ENCODE measurements at regions not wholly inside any gene's neighbourhood (a gene's known extent, or its start where the extent isn't known, plus 50 kb on each side); places are given as distances from the start of the nearest gene placed in this dataset.
"Not testable (repeated sequence)": the region's sequence is repeated elsewhere in the genome, so short reads cannot be mapped to it uniquely, and the experiment has no call there.

DNA sequence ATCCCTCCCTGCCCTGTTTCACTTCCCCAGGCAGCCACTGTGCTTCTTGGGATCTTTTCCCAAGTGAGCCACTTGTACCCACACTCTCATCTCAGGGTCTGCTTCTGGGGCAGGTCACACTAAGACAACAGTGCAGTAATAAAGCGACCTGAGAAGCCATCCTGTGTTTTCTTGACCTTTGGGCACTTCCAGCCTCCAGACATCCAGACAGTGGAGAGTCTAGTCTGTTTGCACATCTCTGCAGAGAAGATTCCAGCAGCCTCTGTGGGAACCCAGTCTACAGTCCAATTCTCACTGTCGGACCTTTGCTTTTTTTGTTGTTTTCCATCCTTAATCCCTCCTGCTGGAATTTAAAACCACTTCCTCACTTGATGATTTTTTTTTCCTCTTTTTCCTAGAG lies 50.3 kb upstream of the ATP6AP2 start:
- Histone ChIP-seq H3K36me3 (ENCODE audit: control insufficient read depth in 2 of 2, insufficient read depth in 2 of 2, low read length in 1 of 2) (no peaks in the 10 kb centered on the region), H3K27me3 (ENCODE audit: control insufficient read depth in 1 of 2, insufficient read depth in 2 of 2, low read length in 2 of 2) (no peaks in the 10 kb centered on the region), H3K27ac (ENCODE audit: low read depth in 2 of 2, low read length in 1 of 2) (no peak overlapping the region)

DNA sequence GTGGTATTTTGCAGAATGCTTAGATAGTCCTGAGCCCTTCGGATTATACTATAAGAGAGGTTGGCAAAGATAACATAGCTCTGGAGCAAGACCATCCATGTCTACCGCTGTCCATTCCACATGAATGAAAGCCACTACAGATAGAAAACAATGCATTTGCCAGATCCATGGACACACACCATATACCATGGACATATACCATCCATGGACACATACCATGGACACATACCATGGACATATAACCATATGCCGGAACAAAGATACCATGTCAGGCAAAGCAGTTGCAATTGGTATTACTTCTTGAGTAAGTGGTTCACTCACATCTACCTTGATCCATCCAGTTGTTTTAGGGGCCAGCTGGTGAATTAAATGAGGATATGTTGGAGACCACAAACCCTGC lies 53.2 kb upstream of the ATP6AP2 start:
- Histone ChIP-seq H3K9me3 (ENCODE audit: control insufficient read depth in 2 of 2, insufficient read depth in 1 of 2, low read depth in 1 of 2, low read length in 1 of 2) (no peaks in the 10 kb centered on the region), H3K27me3 (ENCODE audit: control insufficient read depth in 1 of 2, insufficient read depth in 2 of 2, low read length in 2 of 2) (no peaks in the 10 kb centered on the region), H3K27ac (ENCODE audit: low read depth in 2 of 2, low read length in 1 of 2) (no peak overlapping the region), H3K4me1 (ENCODE audit: control insufficient read depth in 2 of 2, insufficient read depth in 2 of 2, low read length in 1 of 2) (no peaks in the 10 kb centered on the region), H3K4me3 (ENCODE audit: low read depth in 1 of 2, low read length in 2 of 2) (no peak overlapping the region), H3K36me3 (ENCODE audit: control insufficient read depth in 2 of 2, insufficient read depth in 2 of 2, low read length in 1 of 2) (no peaks in the 10 kb centered on the region)
- 92 to 95% methylated on average over 3 of the region's 3 CpGs for WGBS, 2 donors

More for the DNA sequence above, 50.3 kb upstream of the ATP6AP2 start:
- H3K9me3 ChIP-seq (ENCODE audit: control insufficient read depth in 2 of 2, insufficient read depth in 1 of 2, low read depth in 1 of 2, low read length in 1 of 2), result no peaks in the 10 kb centered on the region
- WGBS, 2 donors, result 68% methylated on average over 2 of the region's 2 CpGs
- no peak overlapping the region for H3K4me3 ChIP-seq (ENCODE audit: low read depth in 1 of 2, low read length in 2 of 2)
- no peaks in the 10 kb centered on the region for H3K4me1 ChIP-seq (ENCODE audit: control insufficient read depth in 2 of 2, insufficient read depth in 2 of 2, low read length in 1 of 2)

DNA sequence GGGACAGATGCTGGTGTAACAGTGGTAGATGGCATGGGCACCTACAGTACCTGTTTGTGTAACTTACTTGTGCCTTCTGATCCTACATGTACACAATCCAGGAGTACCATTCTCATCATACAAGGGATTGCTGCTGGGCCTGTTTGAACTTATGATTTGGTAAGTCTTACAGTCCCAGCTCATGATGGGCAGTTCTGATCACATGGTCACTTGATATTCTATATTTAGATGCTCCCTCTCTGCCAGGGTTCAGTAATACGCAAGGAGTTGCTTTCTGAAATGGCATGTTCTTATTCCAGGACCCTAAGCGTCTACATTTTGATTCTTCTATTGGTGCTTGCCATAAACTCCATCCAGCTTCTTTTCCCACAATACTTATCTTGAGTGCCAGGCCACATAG lies 54.4 kb upstream of the ATP6AP2 start:
- WGBS, 2 donors, result 78 to 90% methylated on average over 2 of the region's 2 CpGs
- no peak overlapping the region for H3K4me3 ChIP-seq (ENCODE audit: low read depth in 1 of 2, low read length in 2 of 2)
- no peaks in the 10 kb centered on the region for H3K4me1 ChIP-seq (ENCODE audit: control insufficient read depth in 2 of 2, insufficient read depth in 2 of 2, low read length in 1 of 2)
- H3K27ac ChIP-seq (ENCODE audit: low read depth in 2 of 2, low read length in 1 of 2), result no peak overlapping the region
- no peaks in the 10 kb centered on the region for H3K9me3 ChIP-seq (ENCODE audit: control insufficient read depth in 2 of 2, insufficient read depth in 1 of 2, low read depth in 1 of 2, low read length in 1 of 2)
- no peaks in the 10 kb centered on the region for H3K27me3 ChIP-seq (ENCODE audit: control insufficient read depth in 1 of 2, insufficient read depth in 2 of 2, low read length in 2 of 2)
- no peaks in the 10 kb centered on the region for H3K36me3 ChIP-seq (ENCODE audit: control insufficient read depth in 2 of 2, insufficient read depth in 2 of 2, low read length in 1 of 2)

DNA sequence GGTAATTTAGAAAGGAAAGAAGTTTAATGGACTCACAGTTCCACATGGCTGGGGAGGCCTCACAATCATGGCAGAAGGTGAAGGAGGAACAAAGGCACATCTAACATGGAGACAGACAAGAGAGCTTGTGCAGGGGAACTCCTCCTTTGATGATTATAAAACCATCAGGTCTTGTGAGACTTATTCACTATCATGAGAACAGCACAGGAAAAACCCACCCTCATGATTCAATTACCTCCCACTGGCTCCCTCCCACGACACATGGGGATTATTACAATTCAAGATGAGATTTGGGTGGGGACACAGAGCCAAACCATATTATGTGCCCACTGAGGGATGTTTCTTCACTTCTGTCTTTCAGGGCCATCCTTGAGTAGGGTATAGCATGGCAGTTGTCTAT lies 54.9 kb upstream of the ATP6AP2 start:
- H3K36me3 ChIP-seq (ENCODE audit: control insufficient read depth in 2 of 2, insufficient read depth in 2 of 2, low read length in 1 of 2); H3K9me3 ChIP-seq (ENCODE audit: control insufficient read depth in 2 of 2, insufficient read depth in 1 of 2, low read depth in 1 of 2, low read length in 1 of 2); H3K27me3 ChIP-seq (ENCODE audit: control insufficient read depth in 1 of 2, insufficient read depth in 2 of 2, low read length in 2 of 2); H3K27ac ChIP-seq (ENCODE audit: low read depth in 2 of 2, low read length in 1 of 2); H3K4me1 ChIP-seq (ENCODE audit: control insufficient read depth in 2 of 2, insufficient read depth in 2 of 2, low read length in 1 of 2); H3K4me3 ChIP-seq (ENCODE audit: low read depth in 1 of 2, low read length in 2 of 2): not testable (repeated sequence)
- 64 to 89% methylated on average over 1 of the region's 1 CpG for WGBS, 2 donors

DNA sequence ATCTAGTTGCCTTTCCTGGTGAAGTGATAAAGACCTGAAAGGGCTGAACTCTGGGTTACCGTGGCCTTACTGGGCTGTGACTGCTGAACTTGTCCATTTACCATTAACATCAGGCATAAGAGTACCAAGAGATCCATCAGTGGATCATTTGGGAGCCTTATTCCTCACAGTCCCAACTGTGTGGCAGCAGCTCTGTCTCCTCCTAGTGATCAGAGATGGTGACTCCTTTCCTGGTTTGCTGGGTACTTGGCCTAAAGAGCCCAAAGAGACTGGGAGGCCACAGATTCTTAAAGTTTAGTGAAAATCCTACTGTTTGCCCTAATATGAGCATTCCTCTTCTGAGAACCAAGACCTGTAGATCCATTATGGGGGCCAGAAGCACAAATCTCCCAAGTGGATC lies 56.3 kb upstream of the ATP6AP2 start:
- 72 to 88% methylated on average over 1 of the region's 1 CpG for WGBS, 2 donors
- Histone ChIP-seq H3K9me3 (ENCODE audit: control insufficient read depth in 2 of 2, insufficient read depth in 1 of 2, low read depth in 1 of 2, low read length in 1 of 2) (no peaks in the 10 kb centered on the region), H3K27me3 (ENCODE audit: control insufficient read depth in 1 of 2, insufficient read depth in 2 of 2, low read length in 2 of 2) (no peaks in the 10 kb centered on the region), H3K4me1 (ENCODE audit: control insufficient read depth in 2 of 2, insufficient read depth in 2 of 2, low read length in 1 of 2) (no peaks in the 10 kb centered on the region), H3K4me3 (ENCODE audit: low read depth in 1 of 2, low read length in 2 of 2) (no peak overlapping the region), H3K27ac (ENCODE audit: low read depth in 2 of 2, low read length in 1 of 2) (no peak overlapping the region), H3K36me3 (ENCODE audit: control insufficient read depth in 2 of 2, insufficient read depth in 2 of 2, low read length in 1 of 2) (no peaks in the 10 kb centered on the region)

DNA sequence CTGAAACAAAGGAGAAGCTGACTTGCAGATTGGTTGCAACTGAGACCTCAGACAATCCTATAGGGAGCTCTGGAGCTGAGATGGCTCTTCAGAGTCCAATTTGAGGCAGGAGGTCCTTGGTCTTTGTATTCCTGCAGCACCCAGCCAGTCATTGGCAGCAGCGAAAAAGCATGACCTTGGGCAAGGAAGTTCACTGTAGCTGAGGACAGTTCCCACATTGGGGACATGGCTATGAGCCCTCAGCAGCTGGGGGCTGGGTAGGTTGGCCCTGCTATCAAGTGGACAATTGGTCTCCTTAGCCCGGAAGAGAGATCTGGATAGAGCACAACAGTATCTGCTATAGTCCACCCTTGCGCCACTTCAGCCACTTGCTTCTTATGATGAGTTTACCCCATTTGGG lies 56.9 kb upstream of the ATP6AP2 start:
- H3K9me3 ChIP-seq (ENCODE audit: control insufficient read depth in 2 of 2, insufficient read depth in 1 of 2, low read depth in 1 of 2, low read length in 1 of 2), result no peaks in the 10 kb centered on the region
- WGBS, 2 donors, result 85 to 95% methylated on average over 3 of the region's 3 CpGs
- no peak overlapping the region for H3K4me3 ChIP-seq (ENCODE audit: low read depth in 1 of 2, low read length in 2 of 2)
- no peaks in the 10 kb centered on the region for H3K36me3 ChIP-seq (ENCODE audit: control insufficient read depth in 2 of 2, insufficient read depth in 2 of 2, low read length in 1 of 2)
- H3K27ac ChIP-seq (ENCODE audit: low read depth in 2 of 2, low read length in 1 of 2), result no peak overlapping the region
- H3K27me3 ChIP-seq (ENCODE audit: control insufficient read depth in 1 of 2, insufficient read depth in 2 of 2, low read length in 2 of 2), result no peaks in the 10 kb centered on the region
- no peaks in the 10 kb centered on the region for H3K4me1 ChIP-seq (ENCODE audit: control insufficient read depth in 2 of 2, insufficient read depth in 2 of 2, low read length in 1 of 2)

DNA sequence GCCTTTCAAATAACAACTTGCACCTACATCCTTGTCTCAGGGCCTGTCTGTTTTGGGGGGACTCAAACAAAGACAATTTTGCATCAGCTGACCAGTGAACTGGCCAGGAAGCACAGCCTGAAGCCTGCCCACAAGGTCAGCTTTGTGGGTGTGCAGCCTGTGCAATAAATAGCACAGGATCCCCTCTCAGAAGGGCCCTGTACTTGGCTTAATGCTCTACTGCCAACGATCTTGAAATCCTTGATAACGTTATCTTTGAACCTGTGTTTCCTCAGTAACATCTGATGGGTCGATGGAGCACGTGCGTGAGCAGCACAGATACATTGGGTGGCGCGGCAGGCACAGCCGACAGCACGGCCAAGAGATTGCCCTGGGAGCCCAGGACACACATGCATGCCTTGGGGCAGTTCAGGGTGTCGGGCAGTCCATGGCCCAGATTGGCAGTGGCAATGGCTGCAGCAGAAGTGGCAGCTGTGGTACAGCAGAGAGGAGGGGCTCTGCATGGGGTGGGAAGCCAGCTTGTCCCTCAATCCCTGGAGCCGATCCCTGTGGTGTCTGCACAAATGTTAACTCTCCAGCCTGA lies 58.8 kb upstream of the ATP6AP2 start:
- 73 to 84% methylated on average over 11 of the region's 11 CpGs for WGBS, 2 donors
- no peak overlapping the region for H3K4me3 ChIP-seq (ENCODE audit: low read depth in 1 of 2, low read length in 2 of 2)
- H3K27ac ChIP-seq (ENCODE audit: low read depth in 2 of 2, low read length in 1 of 2), result no peak overlapping the region
- H3K4me1 ChIP-seq (ENCODE audit: control insufficient read depth in 2 of 2, insufficient read depth in 2 of 2, low read length in 1 of 2), result no peaks in the 10 kb centered on the region
- no peaks in the 10 kb centered on the region for H3K9me3 ChIP-seq (ENCODE audit: control insufficient read depth in 2 of 2, insufficient read depth in 1 of 2, low read depth in 1 of 2, low read length in 1 of 2)
- no peaks in the 10 kb centered on the region for H3K36me3 ChIP-seq (ENCODE audit: control insufficient read depth in 2 of 2, insufficient read depth in 2 of 2, low read length in 1 of 2)
- H3K27me3 ChIP-seq (ENCODE audit: control insufficient read depth in 1 of 2, insufficient read depth in 2 of 2, low read length in 2 of 2), result no peaks in the 10 kb centered on the region

DNA sequence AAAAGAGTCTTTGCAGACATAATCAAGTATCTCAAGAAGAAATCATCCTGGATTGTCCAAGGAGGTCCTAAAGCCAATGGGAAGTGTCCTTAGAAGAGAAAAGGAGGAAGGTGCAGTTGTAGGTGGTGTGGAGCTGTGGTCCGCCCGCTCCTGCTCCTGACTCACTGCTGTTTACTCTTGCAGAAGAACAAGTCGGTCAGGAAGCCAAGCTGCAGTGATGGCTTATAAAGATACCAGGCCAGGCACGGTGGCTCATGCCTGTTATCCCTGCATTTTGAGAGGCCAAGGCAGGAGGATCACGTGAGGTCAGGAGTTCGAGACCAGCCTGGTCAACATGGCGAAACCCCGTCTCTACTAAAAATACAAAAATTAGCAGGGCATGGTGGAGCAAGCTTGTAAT lies 66.4 kb upstream of the ATP6AP2 start:
- WGBS, 2 donors, result 70 to 83% methylated on average over 8 of the region's 8 CpGs

DNA sequence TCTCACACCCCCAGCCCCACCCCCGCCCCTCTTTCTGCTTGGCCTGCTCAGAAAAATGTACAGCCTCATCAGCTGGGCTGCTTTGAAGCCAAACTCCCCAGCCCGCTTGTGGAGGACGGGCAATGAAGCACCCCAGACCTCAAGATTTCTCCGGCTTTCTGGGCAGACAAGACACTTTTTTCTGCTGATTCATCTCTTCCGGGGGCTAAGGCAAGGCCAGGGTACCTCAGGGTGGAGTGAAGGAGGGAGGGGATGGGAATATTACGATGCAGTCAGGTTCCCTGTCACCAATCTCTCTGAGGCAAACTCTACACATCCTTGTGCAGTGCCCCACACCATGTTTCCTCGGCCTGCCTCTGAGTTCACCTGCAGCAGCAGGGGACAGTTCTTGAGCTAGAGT lies 66.9 kb upstream of the ATP6AP2 start:
- H3K36me3 ChIP-seq (ENCODE audit: control insufficient read depth in 2 of 2, insufficient read depth in 2 of 2, low read length in 1 of 2), result no peaks in the 10 kb centered on the region
- 72 to 78% methylated on average over 7 of the region's 7 CpGs for WGBS, 2 donors
- no peaks in the 10 kb centered on the region for H3K27me3 ChIP-seq (ENCODE audit: control insufficient read depth in 1 of 2, insufficient read depth in 2 of 2, low read length in 2 of 2)
- H3K9me3 ChIP-seq (ENCODE audit: control insufficient read depth in 2 of 2, insufficient read depth in 1 of 2, low read depth in 1 of 2, low read length in 1 of 2), result no peaks in the 10 kb centered on the region
- no peaks in the 10 kb centered on the region for H3K4me1 ChIP-seq (ENCODE audit: control insufficient read depth in 2 of 2, insufficient read depth in 2 of 2, low read length in 1 of 2)
- no peak overlapping the region for H3K27ac ChIP-seq (ENCODE audit: low read depth in 2 of 2, low read length in 1 of 2)
- no peak overlapping the region for H3K4me3 ChIP-seq (ENCODE audit: low read depth in 1 of 2, low read length in 2 of 2)

More for the DNA sequence above, 66.4 kb upstream of the ATP6AP2 start:
- H3K4me1 ChIP-seq (ENCODE audit: control insufficient read depth in 2 of 2, insufficient read depth in 2 of 2, low read length in 1 of 2), result no peaks in the 10 kb centered on the region
- no peak overlapping the region for H3K4me3 ChIP-seq (ENCODE audit: low read depth in 1 of 2, low read length in 2 of 2)
- H3K36me3 ChIP-seq (ENCODE audit: control insufficient read depth in 2 of 2, insufficient read depth in 2 of 2, low read length in 1 of 2), result no peaks in the 10 kb centered on the region
- no peaks in the 10 kb centered on the region for H3K9me3 ChIP-seq (ENCODE audit: control insufficient read depth in 2 of 2, insufficient read depth in 1 of 2, low read depth in 1 of 2, low read length in 1 of 2)
- H3K27ac ChIP-seq (ENCODE audit: low read depth in 2 of 2, low read length in 1 of 2), result no peak overlapping the region
- no peaks in the 10 kb centered on the region for H3K27me3 ChIP-seq (ENCODE audit: control insufficient read depth in 1 of 2, insufficient read depth in 2 of 2, low read length in 2 of 2)

DNA sequence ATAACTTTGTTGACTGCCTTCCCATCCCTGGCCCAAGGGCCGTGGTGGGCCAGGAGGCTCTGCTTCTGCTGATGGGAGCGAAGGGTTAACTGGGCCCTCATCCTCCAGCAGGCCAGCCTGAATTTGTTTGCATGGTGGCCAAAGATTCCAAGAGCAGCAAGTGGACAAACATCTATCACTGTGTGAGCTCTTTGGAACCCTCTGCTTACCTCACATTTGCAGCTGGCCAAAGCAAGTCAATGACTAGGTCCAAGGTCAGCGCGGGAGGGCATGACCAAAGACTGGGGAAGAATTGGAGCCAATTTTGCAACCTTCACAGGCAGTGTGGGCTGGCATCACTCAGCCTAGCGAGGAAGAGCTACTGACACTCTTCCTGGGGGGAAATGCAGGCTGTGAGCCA lies 67.8 kb upstream of the ATP6AP2 start:
- no peaks in the 10 kb centered on the region for H3K4me1 ChIP-seq (ENCODE audit: control insufficient read depth in 2 of 2, insufficient read depth in 2 of 2, low read length in 1 of 2)
- no peaks in the 10 kb centered on the region for H3K27me3 ChIP-seq (ENCODE audit: control insufficient read depth in 1 of 2, insufficient read depth in 2 of 2, low read length in 2 of 2)
- no peaks in the 10 kb centered on the region for H3K9me3 ChIP-seq (ENCODE audit: control insufficient read depth in 2 of 2, insufficient read depth in 1 of 2, low read depth in 1 of 2, low read length in 1 of 2)
- WGBS, 2 donors, result 85 to 86% methylated on average over 5 of the region's 5 CpGs
- H3K27ac ChIP-seq (ENCODE audit: low read depth in 2 of 2, low read length in 1 of 2), result no peak overlapping the region
- H3K36me3 ChIP-seq (ENCODE audit: control insufficient read depth in 2 of 2, insufficient read depth in 2 of 2, low read length in 1 of 2), result no peaks in the 10 kb centered on the region
- no peak overlapping the region for H3K4me3 ChIP-seq (ENCODE audit: low read depth in 1 of 2, low read length in 2 of 2)

All from esophagus (tissue), 2 donors.